Memory B cell (primary cell): ENCODE measurements at regions not wholly inside any gene's neighbourhood (a gene's known extent, or its start where the extent isn't known, plus 50 kb on each side); places are given as distances from the start of the nearest gene placed in this dataset.
A peak's percentile ranks its signal among the peaks of the same experiment; 100 is the strongest.
"Not testable (repeated sequence)": the region's sequence is repeated elsewhere in the genome, so short reads cannot be mapped to it uniquely, and the experiment has no call there.

ENCODE experiments used
- ATAC-seq: fragments of 150-1000 bp; cut with Tn5 transposase; 2 replicates; pipeline ENCODE4 v1.10.0; 2021; ENCODE audit warnings: low read depth, mild to moderate bottlenecking, moderate library complexity
- DNase-seq, 2 donors: peaks; one replicate each; pipeline ENCODE4 v3.0.0; 2022; ENCODE audit warnings: low spot score in 2 of 2
- H3K27ac Mint-ChIP-seq: one replicate; pipeline ENCODE4 v1.8.0; 2022; ENCODE audit warnings: mild to moderate bottlenecking, moderate library complexity, mixed read lengths
- H3K27me3 Mint-ChIP-seq: one replicate; pipeline ENCODE4 v1.8.0; 2022; ENCODE audit warnings: mixed read lengths
- H3K36me3 Mint-ChIP-seq: one replicate; pipeline ENCODE4 v1.8.0; 2022; ENCODE audit warnings: mild to moderate bottlenecking, mixed read lengths
- H3K4me1 Mint-ChIP-seq: one replicate; pipeline ENCODE4 v1.8.0; 2022; ENCODE audit warnings: mixed read lengths
- H3K4me3 Mint-ChIP-seq: one replicate; pipeline ENCODE4 v1.8.0; 2022; ENCODE audit warnings: mild to moderate bottlenecking, moderate library complexity, mixed read lengths
- H3K9me3 Mint-ChIP-seq: one replicate; pipeline ENCODE4 v1.8.0; 2022; ENCODE audit warnings: mixed read lengths

DNA sequence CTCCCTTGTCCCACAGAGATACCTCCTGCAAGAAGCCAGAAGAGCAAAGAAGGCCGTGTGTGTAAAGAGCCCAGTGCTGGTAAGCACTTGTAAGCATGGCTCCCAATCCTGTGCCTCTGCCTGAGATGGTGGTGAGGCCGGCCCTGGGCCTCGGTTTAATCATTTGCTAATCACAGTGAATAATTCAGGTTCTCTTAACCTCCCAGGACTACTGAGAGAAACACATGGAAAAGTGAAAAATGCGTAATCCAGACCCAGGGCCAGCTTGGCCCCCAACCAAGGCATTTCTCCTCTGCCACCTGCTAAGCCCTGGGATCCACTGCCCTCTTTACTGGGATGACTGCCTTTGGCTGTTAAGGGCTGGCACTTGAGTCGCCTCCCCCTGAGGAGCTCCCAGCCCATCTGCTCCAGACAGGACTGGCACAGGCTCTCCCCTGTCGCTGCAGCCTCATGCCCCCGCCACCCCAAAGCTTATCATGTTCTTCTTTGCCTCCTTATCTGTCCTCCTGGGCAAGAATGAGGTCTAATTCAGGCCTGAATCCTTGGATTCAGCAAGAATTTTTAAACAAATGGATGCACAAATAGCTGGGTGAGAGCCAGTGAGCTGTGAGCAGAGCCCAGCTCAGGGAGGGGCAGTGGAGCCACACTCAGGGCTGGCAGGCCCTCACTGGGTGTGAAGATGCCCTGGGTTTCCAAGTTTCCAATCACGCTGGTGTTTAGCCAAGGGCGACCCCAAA is 193.9 kb upstream of the HS6ST1 start:
- Mint-ChIP-seq H3K27me3 (no peaks in the 10 kb centered on the region), H3K27ac (no peak overlapping the region), H3K4me1 (peaks cover 18% of the 10 kb centered on the region), H3K9me3 (no peaks in the 10 kb centered on the region), H3K36me3 (no peaks in the 10 kb centered on the region), H3K4me3 (no peak overlapping the region)
- ATAC-seq: no peak
- DNase-seq: no peak

DNA sequence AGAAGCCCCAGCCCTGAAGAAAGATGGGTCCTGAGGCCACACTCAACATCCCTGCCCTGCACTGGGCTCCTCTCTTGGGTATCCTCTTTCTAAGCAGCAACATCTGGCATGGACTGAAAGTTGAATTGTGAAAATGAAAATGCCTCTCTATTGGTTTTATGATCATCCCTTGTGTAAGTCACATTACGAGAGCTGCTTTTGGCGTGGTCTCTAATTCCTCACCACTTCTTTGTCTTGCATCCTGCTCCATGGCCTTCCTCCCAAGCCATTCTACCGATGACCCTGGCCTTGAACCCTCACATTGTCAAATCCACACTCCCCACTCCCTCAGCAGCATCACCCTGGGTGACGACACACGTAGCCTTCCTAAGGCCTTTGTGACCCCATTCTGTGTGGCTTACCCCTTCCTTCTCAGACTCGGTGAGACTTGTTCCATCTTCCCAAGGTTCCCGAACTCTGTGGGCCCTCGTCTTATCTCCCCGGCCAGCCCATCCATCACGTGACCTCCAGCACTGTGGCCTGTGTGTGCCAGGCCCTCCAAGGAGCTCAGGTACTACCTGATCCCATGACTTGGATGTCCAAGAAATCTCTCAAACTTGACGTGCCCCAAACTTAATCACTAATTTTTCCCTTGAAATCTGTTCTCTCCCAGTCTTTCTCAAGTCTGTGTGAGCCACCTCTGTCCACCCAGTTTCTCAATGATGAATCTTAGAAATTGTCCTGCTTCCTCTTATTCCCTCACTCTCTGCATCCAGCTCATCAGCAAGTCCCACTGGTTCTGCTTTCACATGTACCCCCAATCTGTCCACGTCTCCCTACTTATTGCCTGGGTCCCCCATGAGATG is 194.7 kb upstream of the HS6ST1 start:
- no peak for ATAC-seq
- H3K4me1 Mint-ChIP-seq: peaks cover 18% of the 10 kb centered on the region
- no peak for DNase-seq
- H3K4me3 Mint-ChIP-seq: peak overlapping the region; percentile 41
- no peak overlapping the region for H3K27ac Mint-ChIP-seq
- H3K9me3 Mint-ChIP-seq: no peaks in the 10 kb centered on the region
- no peaks in the 10 kb centered on the region for H3K36me3 Mint-ChIP-seq
- H3K27me3 Mint-ChIP-seq: no peaks in the 10 kb centered on the region

DNA sequence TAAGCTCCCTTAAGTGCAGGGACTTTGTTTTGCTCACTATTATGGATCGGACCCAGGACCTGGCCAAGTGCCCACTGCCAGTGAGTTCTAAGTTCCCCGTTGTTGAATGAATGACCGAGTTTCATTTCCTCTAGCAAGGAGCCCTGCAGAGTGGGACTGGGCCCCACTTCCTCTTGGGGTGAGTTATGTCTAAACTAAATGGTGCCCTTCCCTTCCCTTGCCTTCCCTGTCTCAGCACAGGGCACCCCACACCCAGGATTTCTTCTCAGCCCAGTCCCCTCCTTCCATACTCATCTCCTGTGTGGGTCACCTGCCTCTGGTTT is 195.3 kb upstream of the HS6ST1 start:
- Mint-ChIP-seq H3K36me3 (no peaks in the 10 kb centered on the region), H3K27me3 (no peaks in the 10 kb centered on the region), H3K4me1 (peaks cover 18% of the 10 kb centered on the region), H3K4me3 (peak overlapping the region; percentile 41), H3K9me3 (no peaks in the 10 kb centered on the region), H3K27ac (no peak overlapping the region)
- peak; percentile 98 for ATAC-seq
- peak; percentile 30 to 37 for DNase-seq

DNA sequence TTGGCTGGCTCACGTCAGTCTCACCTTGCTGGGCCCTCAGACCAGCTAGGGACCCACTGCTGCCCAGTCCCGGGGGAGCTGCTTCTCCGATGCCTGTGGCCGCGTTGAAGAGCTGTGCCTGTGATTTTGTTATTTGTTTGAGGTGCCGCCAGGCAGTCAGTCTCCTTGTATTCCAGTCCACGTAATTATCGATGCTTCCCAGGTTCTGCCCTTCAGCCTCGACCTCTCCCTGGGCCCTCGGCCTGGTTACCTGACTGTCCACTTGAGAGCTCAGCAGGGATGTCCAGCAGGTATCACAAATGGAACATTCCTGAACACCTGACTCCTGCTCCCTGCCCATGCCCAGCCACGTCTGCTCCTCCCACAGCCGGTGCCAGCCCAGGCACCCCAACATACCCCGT is 195.9 kb upstream of the HS6ST1 start:
- no peak overlapping the region for H3K4me3 Mint-ChIP-seq

DNA sequence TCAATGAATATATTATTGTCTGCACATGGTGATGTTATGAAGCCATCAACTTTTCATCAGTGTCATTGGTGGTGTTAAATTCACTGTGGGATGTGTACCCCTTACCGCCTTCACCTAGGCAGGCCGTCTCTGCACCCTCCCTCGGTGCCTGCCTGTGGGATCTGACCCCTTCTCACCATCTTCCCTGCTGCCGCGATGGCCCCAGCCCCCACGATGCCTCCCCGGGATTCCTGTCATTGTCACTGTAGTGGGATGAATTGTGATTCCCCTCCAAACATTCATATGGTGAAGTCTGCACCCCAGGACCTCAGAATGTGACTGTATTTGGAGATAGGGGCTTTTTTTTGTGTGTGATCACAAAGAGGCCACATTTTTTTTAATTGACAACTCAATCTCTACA is 198.3 kb upstream of the HS6ST1 start:
- Mint-ChIP-seq H3K36me3 (no peaks in the 10 kb centered on the region), H3K9me3 (no peaks in the 10 kb centered on the region), H3K27me3 (no peaks in the 10 kb centered on the region), H3K27ac (no peak overlapping the region), H3K4me1 (peaks cover 22% of the 10 kb centered on the region), H3K4me3 (no peak overlapping the region)
- ATAC-seq (no peak), DNase-seq (no peak)

More for the DNA sequence above, 195.9 kb upstream of the HS6ST1 start:
- Mint-ChIP-seq H3K27ac (no peak overlapping the region), H3K9me3 (no peaks in the 10 kb centered on the region), H3K4me1 (peaks cover 18% of the 10 kb centered on the region), H3K27me3 (no peaks in the 10 kb centered on the region), H3K36me3 (no peaks in the 10 kb centered on the region)
- DNase-seq: no peak
- ATAC-seq: no peak

DNA sequence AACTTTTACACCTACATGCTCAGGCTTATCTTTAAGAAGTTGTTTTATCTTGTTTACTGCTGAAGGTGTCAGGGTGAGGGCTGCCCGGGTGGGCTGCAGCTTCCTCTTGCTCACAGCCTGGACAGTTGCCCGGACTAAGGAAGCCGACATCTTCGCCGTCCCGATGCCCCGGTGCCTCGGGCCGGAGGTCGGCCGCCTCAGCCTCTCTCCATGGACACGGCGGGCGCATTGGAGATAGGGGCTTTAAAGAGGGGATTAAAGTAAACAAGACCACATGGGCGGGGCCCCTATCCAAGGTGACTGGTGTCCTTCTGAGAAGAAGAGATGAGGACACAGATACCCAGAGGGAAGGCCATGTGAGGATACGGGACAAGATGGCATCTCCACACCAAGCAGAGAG is 200.4 kb upstream of the HS6ST1 start:
- not testable (repeated sequence) for DNase-seq, H3K36me3 Mint-ChIP-seq, ATAC-seq, H3K27ac Mint-ChIP-seq, H3K9me3 Mint-ChIP-seq, H3K4me3 Mint-ChIP-seq, H3K27me3 Mint-ChIP-seq
- H3K4me1 Mint-ChIP-seq: peaks cover 13% of the 10 kb centered on the region

DNA sequence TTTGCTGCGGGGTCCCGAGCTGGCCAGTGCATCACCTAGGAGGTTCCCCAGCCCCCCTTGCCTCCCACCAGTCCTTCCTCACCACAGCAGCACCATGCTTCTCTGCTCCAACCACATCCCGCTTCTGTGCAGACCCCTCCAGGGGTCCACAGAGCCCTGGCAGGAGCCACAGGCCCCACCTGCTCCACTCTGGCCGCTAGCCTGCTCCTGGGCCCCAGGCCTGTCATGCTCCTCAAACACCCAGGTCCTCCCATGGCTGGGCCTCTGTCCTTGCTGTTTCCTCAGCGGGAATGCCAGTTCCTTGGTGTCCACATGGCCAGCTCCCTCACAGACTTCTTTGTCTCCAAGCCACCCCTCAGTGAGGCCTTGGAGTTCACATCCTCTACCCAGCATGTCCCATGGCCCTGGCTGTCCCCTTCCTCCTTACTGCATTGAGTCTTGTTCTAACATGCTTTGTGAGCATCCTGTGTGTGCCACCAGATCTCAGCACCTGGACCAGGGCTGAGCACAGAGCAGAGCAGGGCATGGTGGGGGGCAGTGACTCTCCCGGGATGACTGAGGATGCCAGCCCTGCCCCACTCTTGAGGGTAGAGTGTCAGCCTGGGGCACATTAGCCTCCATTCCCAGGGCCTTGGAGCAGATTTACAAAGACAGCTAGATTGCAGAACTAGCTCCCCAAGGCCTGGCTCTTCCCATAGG is 201.0 kb upstream of the HS6ST1 start:
- ATAC-seq (no peak), DNase-seq (no peak)
- Mint-ChIP-seq H3K4me3 (no peak overlapping the region), H3K27ac (no peak overlapping the region), H3K27me3 (peaks cover 3% of the 10 kb centered on the region), H3K9me3 (peaks cover 3% of the 10 kb centered on the region), H3K4me1 (peaks cover 7% of the 10 kb centered on the region), H3K36me3 (peaks cover 4% of the 10 kb centered on the region)

DNA sequence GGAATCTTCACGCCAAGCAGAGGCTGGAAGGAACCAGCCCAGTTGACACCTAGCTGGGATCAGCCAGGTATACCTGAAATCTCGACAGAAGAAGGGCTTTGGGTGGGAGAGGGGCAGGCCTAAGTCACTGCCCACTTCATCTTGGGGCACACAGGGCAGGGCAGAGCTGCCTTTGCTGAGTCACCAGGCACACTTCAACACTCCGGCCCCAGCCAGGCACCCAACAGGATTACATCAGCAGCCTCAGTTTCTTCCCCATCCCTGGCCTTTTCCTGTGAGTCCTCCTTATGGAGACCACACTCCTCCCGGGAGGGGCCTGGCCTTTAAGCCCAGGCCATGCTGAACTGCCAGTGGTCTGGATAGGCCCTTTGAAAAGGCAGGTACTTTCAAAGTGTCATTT is 201.7 kb upstream of the HS6ST1 start:
- peaks cover 3% of the 10 kb centered on the region for H3K27me3 Mint-ChIP-seq
- DNase-seq (no peak), ATAC-seq (no peak)
- H3K9me3 Mint-ChIP-seq: peaks cover 3% of the 10 kb centered on the region
- H3K4me3 Mint-ChIP-seq: no peak overlapping the region
- peaks cover 5% of the 10 kb centered on the region for H3K4me1 Mint-ChIP-seq
- peaks cover 4% of the 10 kb centered on the region for H3K36me3 Mint-ChIP-seq
- H3K27ac Mint-ChIP-seq: no peak overlapping the region

DNA sequence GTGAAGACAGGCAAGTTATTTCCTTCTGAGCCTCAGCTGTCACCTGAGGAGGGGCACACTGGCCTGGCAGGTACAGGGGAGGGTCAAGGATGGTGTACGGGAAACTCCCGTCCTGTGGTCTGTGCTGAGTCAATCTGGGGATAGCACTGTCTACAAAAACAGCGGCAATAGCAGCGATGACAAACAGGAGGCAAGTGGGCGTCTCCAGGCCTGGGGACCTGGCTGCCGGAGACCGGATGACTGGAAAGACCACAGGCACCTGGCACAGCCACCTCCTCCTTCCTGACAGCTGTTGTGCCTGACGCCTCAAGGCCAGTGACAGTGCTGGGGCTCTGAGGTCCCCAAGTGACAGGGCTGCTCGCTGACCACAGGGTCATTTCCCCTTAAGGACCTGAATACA is 202.1 kb upstream of the HS6ST1 start:
- Mint-ChIP-seq H3K36me3 (peaks cover 4% of the 10 kb centered on the region), H3K9me3 (peaks cover 3% of the 10 kb centered on the region), H3K4me3 (no peak overlapping the region), H3K4me1 (peaks cover 5% of the 10 kb centered on the region), H3K27me3 (peaks cover 3% of the 10 kb centered on the region), H3K27ac (no peak overlapping the region)
- DNase-seq (no peak), ATAC-seq (no peak)

DNA sequence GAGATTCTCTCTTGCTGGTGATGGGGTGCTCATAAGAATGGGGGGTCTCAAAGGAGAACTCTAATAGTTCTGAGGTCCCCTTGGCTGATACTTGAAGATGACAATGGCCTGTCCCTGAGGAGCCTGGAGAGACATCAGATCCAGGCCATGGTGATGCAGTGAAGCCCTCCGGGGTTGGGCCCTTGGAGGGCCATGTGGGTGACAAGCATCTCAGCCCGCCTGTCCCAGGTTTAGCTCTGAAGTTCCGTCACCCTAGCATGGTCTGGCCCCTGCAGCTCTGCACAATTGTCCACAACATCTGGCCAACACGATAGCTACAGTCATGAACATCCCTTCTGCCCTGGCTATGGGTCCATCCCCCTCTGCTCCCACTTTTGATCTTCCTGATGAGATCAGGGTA is 202.8 kb upstream of the HS6ST1 start:
- H3K4me1 Mint-ChIP-seq: peaks cover 5% of the 10 kb centered on the region
- H3K27ac Mint-ChIP-seq: no peak overlapping the region
- H3K9me3 Mint-ChIP-seq: peaks cover 3% of the 10 kb centered on the region
- DNase-seq (no peak), ATAC-seq (no peak)
- H3K36me3 Mint-ChIP-seq: peaks cover 4% of the 10 kb centered on the region
- H3K4me3 Mint-ChIP-seq: no peak overlapping the region
- H3K27me3 Mint-ChIP-seq: peaks cover 6% of the 10 kb centered on the region

DNA sequence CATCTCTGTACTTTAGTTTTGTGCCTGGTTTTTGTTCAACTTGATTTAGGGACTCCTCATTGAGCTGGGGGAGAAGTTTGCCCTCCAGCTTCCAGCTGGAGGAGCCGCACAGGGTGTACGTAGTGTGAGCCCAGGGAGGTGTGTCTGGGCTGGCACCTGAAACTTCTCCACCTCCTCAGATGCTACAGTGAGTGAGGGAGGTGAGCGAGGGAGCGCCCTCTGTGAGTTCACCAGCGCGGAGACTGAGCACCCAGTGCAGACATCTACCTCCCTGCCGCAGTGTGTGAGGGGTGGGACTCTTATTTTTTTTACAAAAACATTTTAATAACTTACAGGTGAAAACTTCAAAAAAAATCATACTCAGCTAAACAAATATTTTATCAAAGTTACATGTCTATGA is 204.2 kb upstream of the HS6ST1 start:
- peaks cover 3% of the 10 kb centered on the region for H3K9me3 Mint-ChIP-seq
- peaks cover 11% of the 10 kb centered on the region for H3K27me3 Mint-ChIP-seq
- no peak overlapping the region for H3K27ac Mint-ChIP-seq
- H3K36me3 Mint-ChIP-seq: peaks cover 4% of the 10 kb centered on the region
- H3K4me3 Mint-ChIP-seq: no peak overlapping the region
- ATAC-seq (no peak), DNase-seq (no peak)
- H3K4me1 Mint-ChIP-seq: peaks cover 5% of the 10 kb centered on the region

DNA sequence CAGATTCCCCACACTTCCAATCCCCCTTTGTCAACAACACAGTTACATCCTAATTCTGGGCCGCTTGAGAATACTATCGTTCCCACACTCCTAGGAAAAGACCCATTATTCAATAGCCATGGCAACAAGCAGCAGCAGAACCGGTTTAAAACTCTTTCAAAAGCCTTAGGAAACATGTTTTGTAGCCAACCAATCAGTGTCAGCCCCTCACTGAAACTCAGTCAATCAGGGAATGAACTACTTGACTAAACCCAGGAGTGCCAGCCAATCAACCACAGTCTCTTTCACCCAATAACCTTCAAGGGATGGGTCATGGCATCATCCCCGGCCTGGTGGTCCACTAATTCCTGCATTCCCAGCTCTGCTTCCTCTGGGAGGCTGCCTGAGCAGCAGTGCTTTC is 204.8 kb upstream of the HS6ST1 start:
- Mint-ChIP-seq H3K4me1 (peaks cover 5% of the 10 kb centered on the region), H3K4me3 (no peak overlapping the region), H3K27ac (no peak overlapping the region), H3K9me3 (peaks cover 3% of the 10 kb centered on the region), H3K36me3 (peaks cover 4% of the 10 kb centered on the region), H3K27me3 (peaks cover 14% of the 10 kb centered on the region)
- no peak for ATAC-seq
- no peak for DNase-seq

DNA sequence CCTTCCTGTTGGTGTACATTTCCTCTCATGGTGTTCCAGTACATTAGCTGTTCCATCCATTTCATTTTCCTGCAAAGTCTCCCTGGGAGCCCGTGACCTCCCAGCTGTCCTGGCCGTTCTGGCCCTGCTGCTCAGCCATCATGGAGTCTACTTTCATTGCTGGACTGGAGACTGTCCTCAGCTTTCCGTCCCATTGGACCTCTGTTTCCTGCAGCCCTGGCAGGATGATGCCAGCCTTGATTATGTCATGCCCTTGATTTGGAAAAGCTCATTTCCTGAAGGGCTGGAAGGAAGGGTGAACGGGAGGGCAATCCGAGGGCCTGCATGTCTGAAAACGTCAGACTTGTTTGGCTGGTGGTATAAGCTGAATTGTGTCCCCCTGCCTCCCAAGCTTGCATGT is 205.5 kb upstream of the HS6ST1 start:
- H3K27ac Mint-ChIP-seq: no peak overlapping the region
- ATAC-seq (no peak), DNase-seq (no peak)
- H3K4me1 Mint-ChIP-seq: peaks cover 5% of the 10 kb centered on the region
- H3K27me3 Mint-ChIP-seq: peaks cover 19% of the 10 kb centered on the region
- H3K36me3 Mint-ChIP-seq: peaks cover 4% of the 10 kb centered on the region
- H3K9me3 Mint-ChIP-seq: peaks cover 3% of the 10 kb centered on the region
- H3K4me3 Mint-ChIP-seq: no peak overlapping the region

DNA sequence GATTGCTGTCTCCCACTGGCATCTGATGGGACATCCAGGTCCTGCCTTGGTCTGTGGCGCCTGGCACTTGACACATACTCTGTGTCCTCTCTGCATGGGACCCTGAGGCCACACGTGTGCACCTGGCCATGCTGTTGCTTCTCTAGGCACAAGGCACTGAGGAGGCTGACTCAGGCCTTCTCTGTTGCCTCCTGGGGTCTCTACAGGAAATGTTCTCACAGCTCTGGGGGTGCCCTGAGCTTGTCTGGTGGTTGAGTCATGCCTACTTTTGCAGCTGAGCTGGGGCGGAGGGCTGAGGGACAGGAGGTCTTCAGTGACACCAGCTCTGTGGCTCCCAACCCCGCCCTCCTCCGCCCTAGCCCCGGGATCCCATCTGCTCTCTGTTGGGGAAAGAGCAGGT is 207.0 kb upstream of the HS6ST1 start:
- H3K36me3 Mint-ChIP-seq: peaks cover 4% of the 10 kb centered on the region
- H3K9me3 Mint-ChIP-seq: peaks cover 3% of the 10 kb centered on the region
- ATAC-seq (no peak), DNase-seq (no peak)
- no peak overlapping the region for H3K27ac Mint-ChIP-seq
- no peak overlapping the region for H3K4me3 Mint-ChIP-seq
- H3K27me3 Mint-ChIP-seq: peaks cover 19% of the 10 kb centered on the region
- peaks cover 3% of the 10 kb centered on the region for H3K4me1 Mint-ChIP-seq
